Endodermal cell (in vitro differentiated cells): ENCODE measurements at regions not wholly inside any gene's neighbourhood (a gene's known extent, or its start where the extent isn't known, plus 50 kb on each side); places are given as distances from the start of the nearest gene placed in this dataset.

Experiments used
- DNase-seq: peaks from one replicate; pipeline ENCODE4 v3.0.0-alpha.2; 2017
- H3K27ac ChIP-seq: 2 replicates; pipeline ENCODE4 v1.5.1; 2013; ENCODE audit warnings: mild to moderate bottlenecking, low read depth, low read length, moderate library complexity
- H3K27me3 ChIP-seq: 2 replicates; pipeline ENCODE4 v1.6.1; 2013; ENCODE audit warnings: mild to moderate bottlenecking, low read length, moderate library complexity; ENCODE audit not compliant: insufficient read depth, control insufficient read depth, poor library complexity, severe bottlenecking
- H3K36me3 ChIP-seq: 2 replicates; pipeline ENCODE4 v1.7.0; 2013; ENCODE audit warnings: mild to moderate bottlenecking, low read length, moderate library complexity; ENCODE audit not compliant: control insufficient read depth, insufficient read depth
- H3K4me1 ChIP-seq: one replicate; pipeline ENCODE4 v1.7.0; 2013; ENCODE audit warnings: low read length; ENCODE audit not compliant: control insufficient read depth, insufficient read depth
- H3K4me3 ChIP-seq: 2 replicates; pipeline ENCODE4 v1.5.1; 2013; ENCODE audit warnings: mild to moderate bottlenecking, low read length, moderate library complexity
- H3K9ac ChIP-seq: 2 replicates; pipeline ENCODE4 v1.6.1; 2013; ENCODE audit warnings: mild to moderate bottlenecking, low read length, moderate library complexity; ENCODE audit not compliant: poor library complexity, severe bottlenecking; ENCODE audit errors: extremely low read depth
- H3K9me3 ChIP-seq: 2 replicates; pipeline ENCODE4 v1.6.1; 2013; ENCODE audit warnings: mild to moderate bottlenecking, low read length, moderate library complexity; ENCODE audit not compliant: control insufficient read depth
- H3K27ac Mint-ChIP-seq: 2 replicates; pipeline ENCODE4 v1.8.0; 2020; ENCODE audit warnings: mixed read lengths
- H3K27me3 Mint-ChIP-seq: 2 replicates; pipeline ENCODE4 v1.8.0; 2021; ENCODE audit warnings: mild to moderate bottlenecking, mixed read lengths; ENCODE audit not compliant: insufficient read depth
- H3K36me3 Mint-ChIP-seq: 2 replicates; pipeline ENCODE4 v1.8.0; 2020; ENCODE audit warnings: low read depth, mixed read lengths
- H3K4me1 Mint-ChIP-seq: 2 replicates; pipeline ENCODE4 v1.8.0; 2020; ENCODE audit warnings: mixed read lengths
- H3K4me3 Mint-ChIP-seq: 2 replicates; pipeline ENCODE4 v1.8.0; 2020; ENCODE audit warnings: mild to moderate bottlenecking, moderate library complexity, mixed read lengths
- H3K9me3 Mint-ChIP-seq: 2 replicates; pipeline ENCODE4 v1.8.0; 2020; ENCODE audit warnings: mild to moderate bottlenecking, mixed read lengths
- CTCF ChIP-seq: fragments of 200-600 bp; sonication (generic); conservative IDR thresholded peaks from 2 replicates; pipeline ENCODE4 v1.5.0; 2021; ENCODE audit warnings: antibody characterized with exemption, mild to moderate bottlenecking
- WGBS, 2 experiments: methylation state at CpG; one replicate each; pipeline versions ENCODE4 v1.1.5 to v1.1.7; 2013; ENCODE audit warnings: missing lambda C conversion rate in 2 of 2, mixed read lengths in 1 of 2; ENCODE audit not compliant: insufficient coverage in 1 of 2, insufficient read length in 1 of 2; 5-methylcytosine and 5-hydroxymethylcytosine counted together

- Mint-ChIP-seq H3K9me3 (no peaks in the 10 kb centered on the region), H3K4me3 (peak overlapping the region; percentile 45), H3K27me3 (no peaks in the 10 kb centered on the region), H3K4me1 (peaks cover 47% of the 10 kb centered on the region), H3K36me3 (no peaks in the 10 kb centered on the region), H3K27ac (peak overlapping the region; percentile 93)
- no peak for TF ChIP-seq CTCF
- peak overlapping the region; percentile 90 for H3K27ac ChIP-seq
- peak overlapping the region; percentile 41 for H3K9ac ChIP-seq
- peak; percentile 62 for DNase-seq
- H3K4me3 ChIP-seq, result peak overlapping the region; percentile 74
- WGBS, 2 experiments, result 0 to 9% methylated on average over 3 to 4 of the region's 4 CpGs
- H3K27me3 ChIP-seq, result no peaks in the 10 kb centered on the region
- H3K4me1 ChIP-seq, result peaks cover 9% of the 10 kb centered on the region
- H3K9me3 ChIP-seq, result no peaks in the 10 kb centered on the region
- H3K36me3 ChIP-seq, result no peaks in the 10 kb centered on the region
Measured at GRCh38 chr5:123874600-123875201, 362.7 kb downstream of the CSNK1G3 start.

GRCh38 chr5:123873846-123874245 is 361.9 kb downstream of the CSNK1G3 start:
- no peak overlapping the region for H3K27ac Mint-ChIP-seq
- H3K4me1 ChIP-seq, result peaks cover 9% of the 10 kb centered on the region
- WGBS, 2 experiments, result 81 to 86% methylated on average over 2 of the region's 2 CpGs
- H3K27me3 ChIP-seq, result no peaks in the 10 kb centered on the region
- H3K36me3 Mint-ChIP-seq, result no peaks in the 10 kb centered on the region
- H3K9me3 Mint-ChIP-seq, result no peaks in the 10 kb centered on the region
- H3K9ac ChIP-seq, result no peak overlapping the region
- peaks cover 39% of the 10 kb centered on the region for H3K4me1 Mint-ChIP-seq
- DNase-seq, result no peak
- no peak overlapping the region for H3K4me3 ChIP-seq
- H3K27ac ChIP-seq, result peak overlapping the region; percentile 38
- no peak for TF ChIP-seq CTCF
- H3K27me3 Mint-ChIP-seq, result no peaks in the 10 kb centered on the region
- no peaks in the 10 kb centered on the region for H3K36me3 ChIP-seq
- no peak overlapping the region for H3K4me3 Mint-ChIP-seq
- H3K9me3 ChIP-seq, result no peaks in the 10 kb centered on the region

- Histone ChIP-seq H3K27me3 (no peaks in the 10 kb centered on the region), H3K36me3 (no peaks in the 10 kb centered on the region), H3K4me3 (no peak overlapping the region), H3K4me1 (peaks cover 6% of the 10 kb centered on the region), H3K9ac (no peak overlapping the region), H3K27ac (no peak overlapping the region), H3K9me3 (no peaks in the 10 kb centered on the region)
- H3K27ac Mint-ChIP-seq, result no peak overlapping the region
- no peak for TF ChIP-seq CTCF
- no peaks in the 10 kb centered on the region for H3K9me3 Mint-ChIP-seq
- WGBS, 2 experiments, result 92 to 100% methylated on average over 1 of the region's 1 CpG
- peaks cover 33% of the 10 kb centered on the region for H3K4me1 Mint-ChIP-seq
- no peaks in the 10 kb centered on the region for H3K36me3 Mint-ChIP-seq
- H3K4me3 Mint-ChIP-seq, result no peak overlapping the region
- no peak for DNase-seq
- no peaks in the 10 kb centered on the region for H3K27me3 Mint-ChIP-seq
Measured at GRCh38 chr5:123871373-123871772, 359.4 kb downstream of the CSNK1G3 start.
